ENCODE measurements at regions not wholly inside any gene's neighbourhood (a gene's known extent, or its start where the extent isn't known, plus 50 kb on each side); places are given as distances from the start of the nearest gene placed in this dataset.

DNA sequence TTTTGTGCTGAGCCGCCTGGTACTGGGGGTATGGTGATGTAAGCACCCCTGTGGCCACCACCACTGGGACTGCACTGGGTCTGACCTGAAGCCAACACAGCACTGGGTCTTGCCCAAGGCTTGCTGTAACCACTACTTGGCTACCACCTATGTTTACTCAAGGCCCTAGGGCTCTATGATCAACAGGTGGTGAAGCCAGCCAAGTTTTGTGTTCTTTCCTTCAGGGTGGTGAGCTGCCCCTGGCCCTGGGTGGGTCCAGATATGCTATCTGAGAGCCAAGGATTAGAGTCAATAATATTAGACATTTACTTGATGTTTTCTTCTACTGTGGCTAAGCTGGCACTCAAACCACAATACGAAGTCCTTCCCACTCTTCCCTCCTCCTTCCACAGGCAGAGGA lies 55.1 kb upstream of the PAGE4 start:
- DNase-seq (ENCODE audit: low read depth): no peak

DNA sequence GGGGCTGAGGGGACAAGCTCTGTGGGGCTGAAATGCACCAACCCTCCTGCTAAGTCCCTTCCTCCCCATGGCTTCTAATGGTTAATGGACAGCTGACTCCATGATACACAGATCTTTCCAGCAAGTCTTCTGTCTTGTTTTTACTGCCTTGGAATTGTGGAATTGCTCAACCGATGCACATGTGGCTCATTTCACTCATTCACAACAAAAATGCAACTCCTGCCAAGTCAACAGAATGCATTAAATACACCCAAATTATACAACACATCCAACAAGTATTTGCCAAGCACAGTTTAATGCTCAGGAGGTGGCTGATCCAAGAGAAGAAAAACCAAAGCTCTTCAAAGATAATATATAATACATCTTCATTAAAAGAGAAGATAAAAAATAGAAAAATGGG lies 61.9 kb upstream of the PAGE4 start:
- DNase-seq (ENCODE audit: low read depth): no peak

- DNase-seq (ENCODE audit: low read depth): no peak
These were observed 66.5 kb upstream of the PAGE1 start for GRCh38 chrX:49762175-49762720.

GRCh38 chrX:49761481-49761880 lies 65.7 kb upstream of the PAGE1 start:
- peak; percentile 2 for DNase-seq (ENCODE audit: low read depth)

DNA sequence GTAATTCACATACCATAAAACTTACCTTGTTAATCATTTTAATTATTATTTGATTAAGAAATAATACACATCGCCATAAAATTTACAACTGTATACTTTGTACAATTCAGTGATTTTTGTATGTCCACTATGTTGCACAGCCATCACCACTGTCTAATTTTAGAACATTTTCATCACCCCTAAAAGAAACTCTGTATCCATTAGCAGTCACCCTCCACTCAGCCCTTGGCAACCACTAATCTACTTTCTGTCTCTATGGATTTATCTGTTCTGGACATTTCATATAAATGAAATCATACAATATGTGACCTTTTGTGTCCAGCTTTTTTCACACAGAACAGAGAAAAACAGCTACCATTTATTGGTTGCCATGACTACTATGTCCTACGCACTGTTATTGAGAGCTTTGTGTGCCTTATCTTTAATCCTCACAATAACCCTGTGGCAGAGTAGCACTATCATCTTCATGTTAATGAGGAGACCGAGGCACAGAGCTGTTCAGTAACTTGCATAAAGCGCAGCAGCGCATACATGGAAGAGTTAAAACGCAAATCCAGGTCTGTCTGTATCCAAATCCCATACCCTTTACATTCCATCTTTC lies 64.6 kb upstream of the PAGE1 start:
- no peak for DNase-seq (ENCODE audit: low read depth)

- no peak for DNase-seq (ENCODE audit: low read depth)
These were observed 60.9 kb upstream of the PAGE1 start for GRCh38 chrX:49756692-49757091.

GRCh38 chrX:49754233-49754857 lies 58.6 kb upstream of the PAGE1 start:
- peak; percentile 43 for DNase-seq (ENCODE audit: low read depth)

DNA sequence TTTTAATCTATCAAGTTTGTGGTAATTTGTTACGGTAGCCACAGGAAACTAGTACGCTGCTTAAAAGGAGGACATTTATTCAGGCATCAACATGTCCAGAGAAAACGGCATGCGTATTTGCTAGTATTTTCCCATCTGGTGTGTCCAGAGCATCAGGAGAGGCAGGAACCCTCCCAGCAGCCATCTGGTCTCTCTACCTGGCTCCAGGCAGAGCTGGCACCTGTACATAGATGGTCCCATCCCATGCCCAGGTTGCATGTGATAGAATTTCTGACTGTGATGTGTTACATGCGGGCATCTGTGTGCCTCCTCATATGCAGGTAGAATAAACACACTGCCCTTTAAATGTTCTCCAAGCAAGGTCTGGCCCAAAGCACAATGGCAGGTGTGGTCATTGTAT lies 57.9 kb upstream of the PAGE1 start:
- DNase-seq (ENCODE audit: low read depth): no peak

GRCh38 chrX:49748211-49748956 lies 52.6 kb upstream of the PAGE1 start:
- no peak for DNase-seq (ENCODE audit: low read depth)

DNA sequence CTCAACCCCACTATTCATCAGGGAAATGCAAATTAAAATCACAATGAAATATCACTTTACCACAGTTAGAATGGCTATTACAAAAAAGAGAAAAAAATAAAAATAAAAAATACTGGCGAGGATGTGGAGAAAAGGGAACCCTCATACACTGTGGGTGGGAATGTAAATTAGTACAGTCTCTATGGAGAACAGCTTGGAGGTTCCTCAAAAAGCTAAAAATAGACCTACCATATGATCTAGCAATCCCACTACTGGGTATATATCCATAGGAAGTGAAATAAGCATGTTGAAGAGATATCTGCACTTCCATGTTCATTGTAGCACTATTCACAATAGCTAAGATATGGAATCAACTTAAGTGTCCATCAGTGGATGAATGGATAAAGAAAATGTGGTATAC lies 50.5 kb upstream of the PAGE1 start:
- no peak for DNase-seq (ENCODE audit: low read depth)

Data from Daoy (cell line).